ENCODE measurements at regions not wholly inside any gene's neighbourhood (a gene's known extent, or its start where the extent isn't known, plus 50 kb on each side); places are given as distances from the start of the nearest gene placed in this dataset.
A peak's percentile ranks its signal among the peaks of the same experiment; 100 is the strongest.

DNA sequence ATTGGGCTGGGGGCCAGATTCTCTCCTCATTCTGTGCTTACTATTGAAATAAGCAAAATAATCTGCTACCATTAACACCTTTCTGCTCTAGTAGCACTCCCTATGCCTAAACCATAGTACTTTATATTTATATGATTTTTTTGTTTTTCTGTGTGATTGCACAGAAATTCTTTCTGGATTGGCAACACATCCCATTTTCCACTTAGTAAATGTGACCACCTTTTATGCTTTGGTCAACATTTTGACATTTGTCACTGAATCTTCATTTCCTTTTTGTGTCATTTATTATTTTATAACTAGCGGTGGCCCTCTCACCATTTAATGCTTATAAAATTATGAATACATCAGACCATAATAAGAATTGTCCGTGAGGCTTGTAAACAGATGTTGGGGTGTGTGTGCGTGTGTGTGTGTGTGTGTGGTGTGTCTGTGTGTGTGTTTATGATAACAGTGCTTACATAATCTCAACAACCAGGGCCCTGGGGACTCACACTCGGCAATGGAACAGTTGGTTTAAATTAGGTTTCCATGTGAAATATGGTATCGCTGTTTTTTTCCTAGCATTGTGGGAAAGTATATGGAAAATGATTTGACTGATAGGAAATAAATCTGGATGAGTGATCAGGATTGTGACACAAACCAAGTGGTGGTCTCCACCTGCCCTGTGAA lies 138.9 kb downstream of the NOC3L start:
- no peaks in the 10 kb centered on the region for H3K36me3 ChIP-seq
- H3K4me3 ChIP-seq, result no peak overlapping the region
- TF ChIP-seq, protein P1, sequence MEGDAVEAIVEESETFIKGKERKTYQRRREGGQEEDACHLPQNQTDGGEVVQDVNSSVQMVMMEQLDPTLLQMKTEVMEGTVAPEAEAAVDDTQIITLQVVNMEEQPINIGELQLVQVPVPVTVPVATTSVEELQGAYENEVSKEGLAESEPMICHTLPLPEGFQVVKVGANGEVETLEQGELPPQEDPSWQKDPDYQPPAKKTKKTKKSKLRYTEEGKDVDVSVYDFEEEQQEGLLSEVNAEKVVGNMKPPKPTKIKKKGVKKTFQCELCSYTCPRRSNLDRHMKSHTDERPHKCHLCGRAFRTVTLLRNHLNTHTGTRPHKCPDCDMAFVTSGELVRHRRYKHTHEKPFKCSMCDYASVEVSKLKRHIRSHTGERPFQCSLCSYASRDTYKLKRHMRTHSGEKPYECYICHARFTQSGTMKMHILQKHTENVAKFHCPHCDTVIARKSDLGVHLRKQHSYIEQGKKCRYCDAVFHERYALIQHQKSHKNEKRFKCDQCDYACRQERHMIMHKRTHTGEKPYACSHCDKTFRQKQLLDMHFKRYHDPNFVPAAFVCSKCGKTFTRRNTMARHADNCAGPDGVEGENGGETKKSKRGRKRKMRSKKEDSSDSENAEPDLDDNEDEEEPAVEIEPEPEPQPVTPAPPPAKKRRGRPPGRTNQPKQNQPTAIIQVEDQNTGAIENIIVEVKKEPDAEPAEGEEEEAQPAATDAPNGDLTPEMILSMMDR (IDR thresholded peaks at IDR 0.05 in 4 of 5, conservative IDR thresholded peaks at IDR 0.05 in 1 of 5), result no peak
- no peak for TF ChIP-seq POLR2A (IDR thresholded peaks at IDR 0.05)
- no peak for ATAC-seq
- no peaks in the 10 kb centered on the region for H3K4me1 ChIP-seq
- in situ Hi-C loops (cut with MboI; ENCODE audit: low sequenced_read_pairs in 4 of 4), result no loop called here
- no peak overlapping the region for H3K27ac ChIP-seq
- DNase-seq, result no peak
- no peaks in the 10 kb centered on the region for H3K9me3 ChIP-seq
- H3K27me3 ChIP-seq, result no peaks in the 10 kb centered on the region
- intact Hi-C loops (cut with DNase I; ENCODE audit: low total_unique reads), result loop anchor here (5.0 kb wide), 1 partner anchor 307 kb away; no protein-coding TSS in a partner anchor

DNA sequence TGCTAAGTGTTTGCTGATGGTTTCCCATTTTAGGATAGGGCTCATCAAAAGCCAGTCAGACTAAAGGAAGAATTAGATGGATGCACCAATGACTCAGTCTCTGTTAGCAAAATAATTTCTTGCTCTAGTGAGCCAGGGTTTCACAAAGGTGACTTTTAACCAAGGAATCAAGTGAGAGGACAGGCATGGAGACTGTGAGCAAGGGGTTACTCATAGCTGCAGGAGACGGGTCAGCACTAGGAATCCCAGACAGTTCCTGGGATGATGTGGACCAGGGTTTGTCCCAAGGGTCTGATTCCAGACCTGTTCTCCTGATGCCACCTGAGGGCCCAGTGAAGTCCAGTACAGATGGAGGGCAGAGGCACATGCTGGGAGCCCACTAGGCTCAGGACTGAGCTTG lies 138.1 kb downstream of the NOC3L start:
- Histone ChIP-seq H3K9me3 (no peaks in the 10 kb centered on the region), H3K27me3 (no peaks in the 10 kb centered on the region), H3K4me1 (no peaks in the 10 kb centered on the region), H3K36me3 (no peaks in the 10 kb centered on the region), H3K4me3 (no peak overlapping the region), H3K27ac (no peak overlapping the region)
- DNase-seq (no peak), ATAC-seq (no peak)
- intact Hi-C loops (cut with DNase I; ENCODE audit: low total_unique reads) (loop anchor here (5.0 kb wide), 1 partner anchor 307 kb away; no protein-coding TSS in a partner anchor), in situ Hi-C loops (cut with MboI; ENCODE audit: low sequenced_read_pairs in 4 of 4) (no loop called here)
- TF ChIP-seq POLR2A (IDR thresholded peaks at IDR 0.05), result no peak
- TF ChIP-seq, protein P1 (IDR thresholded peaks at IDR 0.05 in 4 of 5, conservative IDR thresholded peaks at IDR 0.05 in 1 of 5), result no peak

DNA sequence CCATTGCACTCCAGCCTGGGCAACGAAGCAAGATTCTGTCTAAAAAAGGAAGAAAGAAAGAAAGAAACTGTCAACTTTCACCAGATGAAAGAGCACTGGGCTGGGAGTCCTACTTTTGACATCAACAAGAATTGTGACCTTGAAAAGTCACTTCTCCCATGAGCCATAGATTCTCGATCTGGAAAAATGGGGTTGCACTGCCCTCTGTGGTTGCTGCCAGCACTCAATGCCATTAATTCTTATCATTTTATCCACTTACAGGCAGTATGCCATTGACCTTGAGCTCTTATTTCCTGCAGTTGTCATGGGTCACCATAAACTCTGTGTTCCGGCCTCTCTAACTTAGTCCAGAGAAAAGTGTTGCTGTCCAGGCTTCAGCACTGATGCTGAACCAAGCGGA lies 137.2 kb downstream of the NOC3L start:
- DNase-seq, result no peak
- peak in 1 of 2 donors; percentile 36 for ATAC-seq
- no peaks in the 10 kb centered on the region for H3K36me3 ChIP-seq
- no peaks in the 10 kb centered on the region for H3K27me3 ChIP-seq
- in situ Hi-C loops (cut with MboI; ENCODE audit: low sequenced_read_pairs in 4 of 4), result no loop called here
- no peak overlapping the region for H3K4me3 ChIP-seq
- H3K9me3 ChIP-seq, result no peaks in the 10 kb centered on the region
- no peak for TF ChIP-seq POLR2A (IDR thresholded peaks at IDR 0.05)
- TF ChIP-seq, protein P1 (IDR thresholded peaks at IDR 0.05 in 4 of 5, conservative IDR thresholded peaks at IDR 0.05 in 1 of 5), result peak in 1 of 5 experiments; percentile 20
- intact Hi-C loops (cut with DNase I; ENCODE audit: low total_unique reads), result no loop called here
- no peak overlapping the region for H3K27ac ChIP-seq
- no peaks in the 10 kb centered on the region for H3K4me1 ChIP-seq

DNA sequence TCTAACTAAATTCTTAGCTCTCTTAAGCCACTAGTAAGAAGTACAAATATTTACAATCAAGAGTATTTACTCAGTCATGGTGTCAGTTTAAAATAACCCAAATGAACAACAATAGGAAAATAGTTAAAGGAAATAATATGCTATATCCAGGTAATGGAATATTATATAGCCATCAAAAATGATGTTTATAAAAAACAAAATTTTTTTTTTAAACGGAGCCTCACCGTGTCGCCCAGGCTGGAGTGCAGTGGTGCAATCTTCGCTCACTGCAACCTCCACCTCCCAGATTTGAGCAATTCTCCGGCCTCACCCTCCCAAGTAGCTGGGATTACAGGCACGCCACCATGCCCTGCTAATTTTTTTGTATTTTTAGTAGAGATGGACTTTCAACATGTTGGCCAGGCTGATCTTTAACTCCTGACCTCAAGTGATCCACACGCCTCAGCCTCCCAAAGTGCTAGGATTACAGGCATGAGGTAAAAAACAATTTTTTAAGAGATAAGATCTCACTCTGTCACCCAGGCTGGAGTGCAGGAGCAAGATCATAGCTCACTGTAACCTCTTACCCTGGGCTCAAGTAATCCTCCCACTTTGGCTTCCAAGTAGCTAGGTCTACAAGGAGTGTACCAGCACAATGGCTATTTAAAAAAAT lies 132.5 kb downstream of the NOC3L start:
- intact Hi-C loops (cut with DNase I; ENCODE audit: low total_unique reads), result no loop called here
- no peaks in the 10 kb centered on the region for H3K9me3 ChIP-seq
- ATAC-seq, result no peak
- H3K27me3 ChIP-seq, result no peaks in the 10 kb centered on the region
- H3K27ac ChIP-seq, result no peak overlapping the region
- DNase-seq, result no peak
- in situ Hi-C loops (cut with MboI; ENCODE audit: low sequenced_read_pairs in 4 of 4), result no loop called here
- no peaks in the 10 kb centered on the region for H3K4me1 ChIP-seq
- TF ChIP-seq, protein P1 (IDR thresholded peaks at IDR 0.05 in 4 of 5, conservative IDR thresholded peaks at IDR 0.05 in 1 of 5), result no peak
- no peak for TF ChIP-seq POLR2A (IDR thresholded peaks at IDR 0.05)
- H3K36me3 ChIP-seq, result no peaks in the 10 kb centered on the region
- H3K4me3 ChIP-seq, result no peak overlapping the region
